ENCODE measurements at regions not wholly inside any gene's neighbourhood (a gene's known extent, or its start where the extent isn't known, plus 50 kb on each side); places are given as distances from the start of the nearest gene placed in this dataset.

DNA sequence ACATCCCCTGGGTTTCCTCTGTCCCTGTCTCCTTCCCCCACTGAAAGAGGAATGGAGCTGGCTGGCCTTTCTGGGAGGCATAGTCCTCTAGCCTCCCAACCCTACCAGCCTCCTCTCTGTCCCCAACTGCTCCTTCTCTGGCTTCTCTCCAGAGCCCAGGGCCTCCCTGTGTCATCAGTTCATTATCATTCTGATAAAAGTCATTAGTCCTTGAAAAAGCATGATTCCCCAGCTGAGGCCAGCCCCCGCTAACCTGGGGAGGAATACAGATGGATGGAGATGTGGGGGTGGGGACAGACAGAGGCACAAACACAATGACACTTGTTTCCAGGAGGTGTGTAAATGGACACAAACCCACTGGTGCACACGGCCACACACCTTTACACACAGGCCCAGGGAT lies 73.6 kb upstream of the HSPA9 start:
- TF ChIP-seq, protein P1, sequence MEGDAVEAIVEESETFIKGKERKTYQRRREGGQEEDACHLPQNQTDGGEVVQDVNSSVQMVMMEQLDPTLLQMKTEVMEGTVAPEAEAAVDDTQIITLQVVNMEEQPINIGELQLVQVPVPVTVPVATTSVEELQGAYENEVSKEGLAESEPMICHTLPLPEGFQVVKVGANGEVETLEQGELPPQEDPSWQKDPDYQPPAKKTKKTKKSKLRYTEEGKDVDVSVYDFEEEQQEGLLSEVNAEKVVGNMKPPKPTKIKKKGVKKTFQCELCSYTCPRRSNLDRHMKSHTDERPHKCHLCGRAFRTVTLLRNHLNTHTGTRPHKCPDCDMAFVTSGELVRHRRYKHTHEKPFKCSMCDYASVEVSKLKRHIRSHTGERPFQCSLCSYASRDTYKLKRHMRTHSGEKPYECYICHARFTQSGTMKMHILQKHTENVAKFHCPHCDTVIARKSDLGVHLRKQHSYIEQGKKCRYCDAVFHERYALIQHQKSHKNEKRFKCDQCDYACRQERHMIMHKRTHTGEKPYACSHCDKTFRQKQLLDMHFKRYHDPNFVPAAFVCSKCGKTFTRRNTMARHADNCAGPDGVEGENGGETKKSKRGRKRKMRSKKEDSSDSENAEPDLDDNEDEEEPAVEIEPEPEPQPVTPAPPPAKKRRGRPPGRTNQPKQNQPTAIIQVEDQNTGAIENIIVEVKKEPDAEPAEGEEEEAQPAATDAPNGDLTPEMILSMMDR (conservative IDR thresholded peaks at IDR 0.05; ENCODE audit: low read length), result no peak
- no peak for TF ChIP-seq EZH2phosphoT487 (IDR thresholded peaks at IDR 0.05; ENCODE audit: borderline replicate concordance)
